HG03469 (cell line): ENCODE measurements at regions not wholly inside any gene's neighbourhood (a gene's known extent, or its start where the extent isn't known, plus 50 kb on each side); places are given as distances from the start of the nearest gene placed in this dataset.

Experiments
- ATAC-seq: cut with Tn5 transposase; IDR thresholded peaks from one replicate; pipeline ENCODE4 v1.9.1; 2021; ENCODE audit warnings: mild to moderate bottlenecking, moderate library complexity, moderate number of reproducible peaks; ENCODE audit not compliant: unreplicated experiment

GRCh38 chr5:17888155-17888554 is 253.9 kb downstream of the TAF11L14 start:
- ATAC-seq, result no peak

DNA sequence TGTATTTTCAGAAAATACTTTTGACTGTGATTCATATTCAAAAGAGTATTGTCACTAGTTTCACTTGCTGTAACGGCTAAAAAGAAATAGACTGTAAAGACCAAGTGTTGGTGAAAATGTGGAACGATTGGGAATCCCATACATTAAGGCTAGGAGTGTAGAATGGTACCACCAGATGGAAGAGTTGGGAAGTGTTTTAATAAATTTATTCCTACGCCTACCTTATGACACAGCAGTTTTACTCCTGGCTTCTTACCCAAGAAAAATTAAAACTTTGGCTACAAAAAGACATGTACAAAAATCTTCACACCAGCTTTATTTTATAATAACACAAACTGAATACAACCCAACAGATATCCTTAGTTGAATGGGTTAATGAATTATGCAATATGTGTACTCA is 256.2 kb downstream of the TAF11L14 start:
- ATAC-seq, result no peak

GRCh38 chr5:17891881-17892280 is 257.6 kb downstream of the TAF11L14 start:
- no peak for ATAC-seq

- no peak for ATAC-seq
Measured at GRCh38 chr5:17893026-17893635, 258.9 kb downstream of the TAF11L14 start.

GRCh38 chr5:17895288-17896033 is 261.2 kb downstream of the TAF11L14 start:
- no peak for ATAC-seq

DNA sequence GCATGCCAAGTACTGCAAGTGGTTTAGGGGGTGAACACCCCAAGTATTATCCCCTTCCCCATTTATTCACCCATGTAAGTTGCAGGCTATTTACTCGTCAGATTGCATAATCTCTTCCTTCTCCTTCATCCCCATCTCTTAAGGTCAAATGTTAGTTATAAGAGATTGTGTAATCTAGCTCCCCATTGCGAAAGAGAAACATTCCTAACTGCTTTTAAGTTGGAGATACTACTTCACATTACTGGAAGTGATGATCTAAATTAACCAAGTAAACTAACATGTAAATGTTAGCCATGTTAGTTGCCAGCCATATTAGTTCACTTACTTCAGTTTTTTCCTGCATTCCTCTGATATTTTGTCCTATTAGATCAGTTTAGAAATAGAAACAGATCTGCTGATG is 262.3 kb downstream of the TAF11L14 start:
- no peak for ATAC-seq

DNA sequence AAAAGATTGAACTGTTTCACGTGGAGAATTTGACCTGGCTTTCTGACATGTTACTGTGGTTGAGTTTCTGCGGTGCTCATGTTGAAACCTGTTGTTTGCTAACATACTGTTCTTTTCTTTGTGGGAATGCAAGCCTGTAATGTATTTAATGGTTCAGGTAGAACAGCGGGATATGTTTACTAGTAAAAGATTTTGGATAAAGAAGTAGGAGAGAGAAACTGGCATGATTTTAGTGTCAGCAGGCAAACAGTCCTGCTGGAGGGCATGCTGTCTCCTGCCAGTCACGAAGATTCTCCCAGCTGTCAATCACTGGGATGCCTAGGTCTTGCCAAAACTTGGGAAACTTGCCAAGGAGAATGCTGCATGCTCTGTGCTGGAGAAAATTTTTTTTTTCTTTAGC is 263.5 kb downstream of the TAF11L14 start:
- no peak for ATAC-seq

- ATAC-seq, result no peak
Measured at GRCh38 chr5:17898766-17899165, 264.5 kb downstream of the TAF11L14 start.

DNA sequence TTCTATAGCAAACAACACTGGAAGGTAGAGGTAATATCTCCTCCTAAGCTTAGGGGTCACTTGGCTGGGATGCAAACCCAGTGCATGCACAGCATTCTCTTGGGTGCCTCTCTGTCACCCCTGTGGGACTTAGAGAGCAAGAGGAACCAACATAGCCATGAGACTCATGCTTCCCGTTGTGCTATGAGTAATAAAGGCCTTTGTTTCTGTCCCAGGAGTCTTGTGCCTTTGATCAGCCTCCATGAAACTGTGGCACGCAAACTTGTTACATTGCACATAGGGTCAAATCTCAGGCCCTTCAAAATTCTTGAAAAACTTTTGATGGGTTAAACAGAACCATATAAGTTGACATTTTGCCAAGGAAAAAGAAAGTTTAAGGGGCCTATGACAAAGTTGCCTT is 272.8 kb downstream of the TAF11L14 start:
- ATAC-seq, result peak; percentile 77

DNA sequence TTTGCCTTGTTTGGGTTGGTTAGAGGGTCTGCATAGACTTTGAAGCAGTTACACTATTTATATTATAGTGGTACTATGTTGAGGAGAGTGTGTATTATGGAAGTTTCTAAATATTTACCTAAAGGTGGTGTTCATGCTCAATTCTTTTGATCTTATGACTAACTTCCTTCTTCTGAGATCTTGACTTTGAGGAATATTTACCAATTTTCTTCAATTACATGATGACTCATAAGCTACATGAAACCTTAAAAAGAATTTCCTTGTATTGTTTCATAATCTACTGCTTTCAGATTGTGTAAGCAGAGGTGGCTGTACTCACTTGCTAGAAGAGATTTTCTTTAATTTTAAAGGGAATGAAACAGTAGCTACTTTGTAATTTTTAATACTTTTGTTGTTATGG is 276.1 kb downstream of the TAF11L14 start:
- ATAC-seq, result peak; percentile 53

GRCh38 chr5:17912794-17913193 is 278.5 kb downstream of the TAF11L14 start:
- ATAC-seq, result peak; percentile 50

GRCh38 chr5:17916446-17916845 is 282.2 kb downstream of the TAF11L14 start:
- no peak for ATAC-seq

GRCh38 chr5:17917465-17917864 is 283.2 kb downstream of the TAF11L14 start:
- ATAC-seq, result no peak

GRCh38 chr5:17918373-17919104 is 284.3 kb downstream of the TAF11L14 start:
- no peak for ATAC-seq

- no peak for ATAC-seq
Measured at GRCh38 chr5:17925276-17925675, 291.0 kb downstream of the TAF11L14 start.

DNA sequence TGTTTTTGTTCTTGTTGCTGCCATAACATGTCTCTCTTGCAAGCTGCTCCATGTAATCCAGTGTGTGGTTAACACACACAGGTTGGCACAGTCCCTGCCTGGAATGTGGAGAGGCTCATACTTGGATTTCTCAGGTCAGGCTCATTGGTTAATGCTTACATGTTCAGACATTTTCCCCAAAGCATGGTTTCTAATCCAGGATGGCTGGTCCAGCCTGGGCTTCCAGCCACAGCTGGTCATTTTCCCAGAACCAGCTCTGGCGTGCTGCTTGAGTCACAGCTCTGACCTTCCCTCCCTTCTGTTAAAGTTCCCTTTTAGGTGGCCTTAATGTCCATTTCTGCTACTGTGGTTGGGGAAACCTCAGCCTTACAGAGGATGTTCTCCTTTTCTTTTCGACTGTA is 294.3 kb downstream of the TAF11L14 start:
- ATAC-seq, result no peak

GRCh38 chr5:17929171-17929570 is 294.9 kb downstream of the TAF11L14 start:
- no peak for ATAC-seq

DNA sequence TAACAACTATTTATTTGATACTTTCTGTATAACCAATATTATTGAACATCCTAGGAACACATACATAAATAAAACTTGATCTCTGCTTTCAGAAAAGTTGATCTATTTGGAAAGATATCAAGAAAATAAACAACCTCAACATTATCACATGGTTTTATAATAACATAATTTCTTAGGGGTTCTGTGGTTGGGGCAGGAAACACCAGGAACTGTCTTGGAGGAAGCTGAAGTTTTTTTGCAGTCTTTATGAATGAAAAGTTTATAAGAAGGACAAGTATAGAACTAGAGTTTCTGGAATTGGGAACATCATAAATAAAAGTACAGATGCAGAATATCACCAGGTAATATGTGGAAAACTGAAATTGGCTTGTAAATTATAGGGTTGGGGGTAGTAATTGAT is 296.1 kb downstream of the TAF11L14 start:
- ATAC-seq, result no peak

DNA sequence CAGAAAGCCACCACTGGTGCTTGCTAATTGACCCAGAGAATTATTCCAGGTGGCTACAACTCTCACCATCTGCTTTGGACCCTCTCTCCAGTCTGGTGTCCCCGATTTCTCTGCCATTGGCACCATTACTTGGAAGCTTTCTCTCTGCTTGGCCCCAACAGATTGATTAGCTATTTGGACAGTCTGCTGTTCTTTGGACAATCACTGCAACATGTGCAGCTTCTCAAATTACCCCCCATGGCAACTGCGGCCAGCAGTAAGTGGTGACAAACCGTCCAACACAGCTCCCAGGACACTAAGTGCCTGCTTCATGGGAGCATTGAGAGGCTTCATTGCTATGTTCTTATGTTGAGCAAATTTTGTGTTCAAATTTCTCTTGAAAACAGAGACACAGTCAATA is 309.8 kb downstream of the TAF11L14 start:
- ATAC-seq, result no peak

- no peak for ATAC-seq
Measured at GRCh38 chr5:17947029-17947428, 312.8 kb downstream of the TAF11L14 start.

DNA sequence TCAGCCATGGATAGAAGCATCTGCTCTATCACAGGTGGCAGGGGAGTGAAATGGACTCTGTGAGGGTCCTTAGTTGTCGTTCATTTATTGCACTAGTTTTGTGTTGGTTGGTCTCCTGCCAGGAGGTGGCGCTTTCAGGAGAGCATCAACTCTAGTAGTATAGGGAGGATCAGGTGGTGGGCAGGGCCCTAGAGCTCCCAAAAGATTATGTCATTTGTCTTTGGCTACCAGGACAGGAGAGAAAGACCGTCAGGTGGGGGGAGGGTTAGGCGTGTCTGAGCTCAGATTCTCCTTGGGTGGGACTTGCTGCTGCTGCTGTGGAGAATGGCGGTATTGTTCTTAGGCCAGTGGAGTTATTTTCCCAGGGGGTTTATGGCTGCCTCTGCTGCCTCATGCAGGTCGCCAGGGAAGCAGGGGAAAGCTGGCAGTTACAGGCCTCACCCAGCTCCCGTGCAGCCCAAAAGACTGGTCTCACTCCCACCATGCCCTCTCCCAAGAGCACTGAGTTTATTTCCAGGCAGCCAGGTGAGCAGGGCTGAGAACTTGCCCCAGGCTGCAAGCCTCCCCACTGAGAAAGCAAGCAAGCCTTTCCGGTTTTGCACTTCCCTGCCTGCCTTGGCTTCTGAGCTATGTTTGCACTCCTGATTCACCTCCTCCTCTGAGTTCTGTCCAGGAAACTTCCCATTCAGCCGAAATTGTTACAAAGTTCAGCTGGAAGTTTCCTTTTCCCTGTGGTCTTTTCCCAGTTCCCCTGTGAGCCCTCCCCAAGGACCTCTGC is 317.3 kb downstream of the TAF11L14 start:
- ATAC-seq, result no peak
